PC-3 (cell line): ENCODE measurements at regions not wholly inside any gene's neighbourhood (a gene's known extent, or its start where the extent isn't known, plus 50 kb on each side); places are given as distances from the start of the nearest gene placed in this dataset.

Source experiments
- EZH2 ChIP-seq: fragments of 300-600 bp; sonication (generic); IDR thresholded peaks from one replicate; pipeline ENCODE4 v1.6.1; 2017; ENCODE audit warnings: antibody characterized with exemption, mild to moderate bottlenecking, low read length; ENCODE audit not compliant: unreplicated experiment
- TF ChIP-seq, protein P1 (sequence below): fragments of 300-600 bp; sonication (generic); conservative IDR thresholded peaks from 2 replicates; pipeline ENCODE4 v1.5.1; 2017; ENCODE audit warnings: antibody characterized with exemption, low read depth, mild to moderate bottlenecking, low read length

DNA sequence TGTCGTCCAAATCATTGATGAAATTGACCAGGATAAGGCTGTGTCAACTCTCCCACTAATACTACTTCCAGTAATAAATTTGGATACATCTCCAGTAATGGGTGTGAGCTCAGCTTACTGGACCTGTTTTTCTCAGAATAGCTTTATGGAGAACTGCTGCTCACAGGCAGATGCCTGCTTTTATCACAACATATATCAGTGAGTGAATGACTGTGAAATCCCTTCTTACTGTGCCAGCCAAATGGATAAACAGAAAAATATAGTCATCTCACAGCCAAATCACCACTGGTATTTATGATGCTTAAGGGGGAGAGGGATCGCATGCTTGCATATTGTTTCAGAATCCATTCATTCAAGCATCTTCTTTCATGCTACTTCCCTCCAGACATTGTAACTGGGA is 148.4 kb upstream of the PAPPA start:
- TF ChIP-seq, protein P1, sequence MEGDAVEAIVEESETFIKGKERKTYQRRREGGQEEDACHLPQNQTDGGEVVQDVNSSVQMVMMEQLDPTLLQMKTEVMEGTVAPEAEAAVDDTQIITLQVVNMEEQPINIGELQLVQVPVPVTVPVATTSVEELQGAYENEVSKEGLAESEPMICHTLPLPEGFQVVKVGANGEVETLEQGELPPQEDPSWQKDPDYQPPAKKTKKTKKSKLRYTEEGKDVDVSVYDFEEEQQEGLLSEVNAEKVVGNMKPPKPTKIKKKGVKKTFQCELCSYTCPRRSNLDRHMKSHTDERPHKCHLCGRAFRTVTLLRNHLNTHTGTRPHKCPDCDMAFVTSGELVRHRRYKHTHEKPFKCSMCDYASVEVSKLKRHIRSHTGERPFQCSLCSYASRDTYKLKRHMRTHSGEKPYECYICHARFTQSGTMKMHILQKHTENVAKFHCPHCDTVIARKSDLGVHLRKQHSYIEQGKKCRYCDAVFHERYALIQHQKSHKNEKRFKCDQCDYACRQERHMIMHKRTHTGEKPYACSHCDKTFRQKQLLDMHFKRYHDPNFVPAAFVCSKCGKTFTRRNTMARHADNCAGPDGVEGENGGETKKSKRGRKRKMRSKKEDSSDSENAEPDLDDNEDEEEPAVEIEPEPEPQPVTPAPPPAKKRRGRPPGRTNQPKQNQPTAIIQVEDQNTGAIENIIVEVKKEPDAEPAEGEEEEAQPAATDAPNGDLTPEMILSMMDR, result no peak
- no peak for TF ChIP-seq EZH2
